T-helper 2 cell treated with Interferon-gamma antibody and Interleukin-4, amounts not matched to agents 5 μg/mL and 100 μg/mL, for 36 hours (primary cell): ENCODE measurements at regions not wholly inside any gene's neighbourhood (a gene's known extent, or its start where the extent isn't known, plus 50 kb on each side); places are given as distances from the start of the nearest gene placed in this dataset.
A peak's percentile ranks its signal among the peaks of the same experiment; 100 is the strongest.
"Not testable (repeated sequence)": the region's sequence is repeated elsewhere in the genome, so short reads cannot be mapped to it uniquely, and the experiment has no call there.

ENCODE experiments used
- DNase-seq: peaks from one replicate; pipeline ENCODE4 v3.0.0; 2021; ENCODE audit warnings: low spot score
- H3K27ac Mint-ChIP-seq: one replicate; pipeline ENCODE4 v1.8.0; 2021; ENCODE audit warnings: mild to moderate bottlenecking, mixed read lengths
- H3K27me3 Mint-ChIP-seq: one replicate; pipeline ENCODE4 v1.8.0; 2021; ENCODE audit warnings: low read depth, mixed read lengths
- H3K36me3 Mint-ChIP-seq: one replicate; pipeline ENCODE4 v1.8.0; 2021; ENCODE audit warnings: low read depth, mixed read lengths
- H3K4me1 Mint-ChIP-seq: one replicate; pipeline ENCODE4 v1.8.0; 2021; ENCODE audit warnings: low read depth, mixed read lengths
- H3K4me3 Mint-ChIP-seq: one replicate; pipeline ENCODE4 v1.8.0; 2022; ENCODE audit warnings: mild to moderate bottlenecking, moderate library complexity, mixed read lengths
- H3K9me3 Mint-ChIP-seq: one replicate; pipeline ENCODE4 v1.8.0; 2021; ENCODE audit warnings: mixed read lengths

DNA sequence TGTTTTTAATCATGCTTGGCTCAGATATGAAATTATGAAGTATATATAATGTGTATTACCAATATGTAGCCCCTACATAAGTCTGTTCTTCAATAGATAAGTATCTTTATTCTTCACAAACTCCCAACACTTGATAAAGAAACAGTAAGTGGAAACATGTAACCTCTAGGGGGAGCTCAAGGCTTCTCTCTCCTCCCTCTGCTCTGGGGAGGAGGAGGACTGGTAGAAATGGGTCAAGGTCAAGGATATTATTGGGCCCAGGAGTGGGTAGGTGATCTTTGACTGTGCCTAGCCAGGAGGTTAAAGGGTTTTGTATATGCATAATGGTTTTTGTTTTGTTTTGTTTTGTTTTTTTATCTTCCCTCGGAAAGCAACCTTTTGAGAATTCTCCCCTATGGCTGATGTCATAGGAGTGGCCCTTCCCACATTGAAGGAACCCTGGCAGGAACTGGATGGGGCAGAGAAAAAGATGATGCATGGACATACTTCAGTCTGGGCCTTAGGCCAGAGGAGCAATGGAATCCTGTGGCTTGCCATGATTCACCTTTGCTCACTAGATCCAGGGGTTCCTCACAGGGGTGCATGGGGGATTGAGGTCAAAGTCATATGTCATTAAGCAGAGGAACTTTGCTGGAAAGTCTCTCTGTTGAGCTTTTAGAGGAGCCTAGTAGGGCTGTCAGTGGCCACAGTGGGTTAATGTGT, 460.3 kb downstream of the MID1IP1 start:
- no peak overlapping the region for H3K4me3 Mint-ChIP-seq
- H3K27ac Mint-ChIP-seq = no peak overlapping the region
- H3K36me3 Mint-ChIP-seq = no peaks in the 10 kb centered on the region
- H3K27me3 Mint-ChIP-seq = no peaks in the 10 kb centered on the region
- H3K4me1 Mint-ChIP-seq = peaks cover 19% of the 10 kb centered on the region
- DNase-seq = peak; percentile 11
- H3K9me3 Mint-ChIP-seq = peaks cover 5% of the 10 kb centered on the region

DNA sequence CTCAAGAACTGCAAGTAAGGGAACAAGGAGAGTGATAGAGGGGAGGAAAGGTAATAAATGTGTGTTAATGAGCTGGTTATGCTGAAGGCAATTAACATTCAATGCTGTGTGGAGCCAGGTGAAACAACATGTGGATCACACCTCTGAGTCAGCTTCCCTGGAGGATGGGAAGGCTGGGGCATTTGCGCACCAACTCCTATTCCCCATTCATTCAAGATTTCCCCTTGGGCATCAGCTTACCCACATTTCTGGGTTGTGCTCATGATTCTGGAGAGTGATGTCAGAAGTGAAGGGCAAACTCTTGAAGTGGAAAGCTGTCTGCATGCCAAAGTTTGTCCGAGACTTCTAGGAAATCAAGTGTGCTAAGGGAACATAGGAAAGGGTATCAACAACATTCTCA, 461.4 kb downstream of the MID1IP1 start:
- Mint-ChIP-seq H3K4me1 (peaks cover 21% of the 10 kb centered on the region), H3K27ac (no peak overlapping the region), H3K4me3 (no peak overlapping the region), H3K9me3 (peaks cover 5% of the 10 kb centered on the region), H3K36me3 (no peaks in the 10 kb centered on the region), H3K27me3 (no peaks in the 10 kb centered on the region)
- DNase-seq = no peak

DNA sequence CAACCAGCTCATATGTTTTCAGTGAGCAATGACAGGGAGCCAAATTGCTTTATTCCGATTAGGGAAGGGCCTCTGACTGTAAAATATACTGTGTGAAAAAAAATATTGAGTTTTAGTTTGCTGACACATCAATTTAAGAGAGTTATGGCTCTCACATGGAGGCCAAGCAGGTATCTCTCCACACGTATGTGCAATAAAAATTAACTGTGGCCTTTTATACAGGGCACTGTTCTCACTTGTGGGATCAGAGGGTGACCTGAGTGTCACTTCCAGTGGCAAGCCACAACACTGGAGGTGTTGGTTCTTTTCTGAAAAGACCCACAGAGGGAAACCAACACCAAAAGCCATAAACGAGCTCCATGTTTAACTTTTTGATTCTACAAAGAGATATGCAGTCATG, 462.8 kb downstream of the MID1IP1 start:
- Mint-ChIP-seq H3K27ac (no peak overlapping the region), H3K9me3 (peaks cover 5% of the 10 kb centered on the region), H3K36me3 (peaks cover 3% of the 10 kb centered on the region), H3K4me1 (peaks cover 27% of the 10 kb centered on the region), H3K27me3 (no peaks in the 10 kb centered on the region), H3K4me3 (no peak overlapping the region)
- DNase-seq = no peak

DNA sequence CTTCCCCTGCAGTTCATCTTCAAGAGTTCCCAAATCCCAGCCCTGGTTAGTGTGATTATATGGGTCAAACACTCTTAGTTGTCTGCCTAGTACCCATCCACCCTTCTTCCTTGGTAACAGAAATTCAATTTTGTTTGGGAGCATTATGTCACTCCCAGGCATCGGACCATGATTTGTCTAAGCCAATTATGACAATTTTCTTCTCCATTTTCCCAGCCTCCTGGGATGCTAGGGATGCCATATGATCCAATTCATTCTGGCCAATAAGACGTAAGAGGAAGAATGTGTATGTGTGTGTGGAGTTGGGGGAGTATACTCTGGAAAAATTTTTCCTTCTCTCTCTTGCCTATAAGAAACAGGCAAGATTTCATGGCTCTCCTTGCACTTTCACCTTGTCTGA, 465.9 kb downstream of the MID1IP1 start:
- Mint-ChIP-seq H3K36me3 (peaks cover 6% of the 10 kb centered on the region), H3K27me3 (no peaks in the 10 kb centered on the region), H3K27ac (no peak overlapping the region), H3K9me3 (peaks cover 20% of the 10 kb centered on the region), H3K4me1 (peaks cover 19% of the 10 kb centered on the region), H3K4me3 (no peak overlapping the region)
- DNase-seq = no peak

DNA sequence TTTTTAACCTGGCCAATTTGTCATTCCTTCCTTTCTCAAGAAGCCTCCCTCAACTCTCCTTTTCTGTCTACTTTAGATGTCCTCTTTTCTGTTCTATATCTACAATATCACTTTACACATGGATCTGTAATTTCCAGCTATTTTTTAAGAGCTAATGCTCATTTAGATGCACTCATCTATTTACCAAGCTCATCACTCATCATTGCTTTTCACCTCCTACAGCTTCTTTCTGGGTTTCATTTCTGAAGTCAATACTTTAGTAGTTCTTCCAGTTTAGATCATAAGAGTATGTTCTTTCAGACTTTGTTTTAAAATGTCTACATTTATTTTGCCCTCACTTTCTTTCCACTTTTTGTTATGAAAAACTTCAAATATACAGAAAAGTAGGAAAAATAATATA, 466.9 kb downstream of the MID1IP1 start:
- peaks cover 6% of the 10 kb centered on the region for H3K36me3 Mint-ChIP-seq
- H3K4me1 Mint-ChIP-seq = peaks cover 13% of the 10 kb centered on the region
- no peak overlapping the region for H3K4me3 Mint-ChIP-seq
- no peaks in the 10 kb centered on the region for H3K27me3 Mint-ChIP-seq
- peaks cover 22% of the 10 kb centered on the region for H3K9me3 Mint-ChIP-seq
- H3K27ac Mint-ChIP-seq = no peak overlapping the region
- no peak for DNase-seq

DNA sequence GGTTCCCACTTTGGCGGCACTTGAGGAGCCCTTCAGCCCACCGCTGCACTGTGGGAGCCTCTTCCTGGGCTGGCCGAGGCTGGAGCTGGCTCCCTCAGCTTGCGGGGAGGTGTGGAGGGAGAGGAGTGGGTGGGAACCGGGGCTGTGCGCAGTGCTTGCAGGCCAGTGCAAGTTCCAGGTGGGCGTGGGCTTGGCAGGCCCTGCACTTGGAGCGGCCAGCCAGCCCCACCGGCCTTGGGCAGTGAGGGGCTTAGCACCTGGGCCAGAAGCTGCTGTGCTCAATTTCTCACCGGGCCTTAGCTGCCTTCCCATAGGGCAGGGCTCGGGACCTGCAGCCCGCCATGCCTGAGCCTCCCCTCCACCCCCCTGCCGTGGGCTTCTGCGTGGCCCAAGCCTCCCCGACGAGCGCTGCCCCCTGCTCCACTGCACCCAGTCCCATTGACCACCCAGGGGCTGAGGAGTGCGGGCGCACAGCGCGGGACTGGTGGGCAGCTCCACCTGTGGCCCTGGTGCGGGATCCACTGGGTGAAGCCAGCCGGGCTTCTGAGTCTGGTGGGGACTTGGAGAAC, 474.3 kb downstream of the MID1IP1 start:
- Mint-ChIP-seq H3K4me3 (no peak overlapping the region), H3K27ac (no peak overlapping the region), H3K36me3 (peaks cover 9% of the 10 kb centered on the region), H3K9me3 (peaks cover 26% of the 10 kb centered on the region), H3K27me3 (no peaks in the 10 kb centered on the region), H3K4me1 (no peaks in the 10 kb centered on the region)
- no peak for DNase-seq

DNA sequence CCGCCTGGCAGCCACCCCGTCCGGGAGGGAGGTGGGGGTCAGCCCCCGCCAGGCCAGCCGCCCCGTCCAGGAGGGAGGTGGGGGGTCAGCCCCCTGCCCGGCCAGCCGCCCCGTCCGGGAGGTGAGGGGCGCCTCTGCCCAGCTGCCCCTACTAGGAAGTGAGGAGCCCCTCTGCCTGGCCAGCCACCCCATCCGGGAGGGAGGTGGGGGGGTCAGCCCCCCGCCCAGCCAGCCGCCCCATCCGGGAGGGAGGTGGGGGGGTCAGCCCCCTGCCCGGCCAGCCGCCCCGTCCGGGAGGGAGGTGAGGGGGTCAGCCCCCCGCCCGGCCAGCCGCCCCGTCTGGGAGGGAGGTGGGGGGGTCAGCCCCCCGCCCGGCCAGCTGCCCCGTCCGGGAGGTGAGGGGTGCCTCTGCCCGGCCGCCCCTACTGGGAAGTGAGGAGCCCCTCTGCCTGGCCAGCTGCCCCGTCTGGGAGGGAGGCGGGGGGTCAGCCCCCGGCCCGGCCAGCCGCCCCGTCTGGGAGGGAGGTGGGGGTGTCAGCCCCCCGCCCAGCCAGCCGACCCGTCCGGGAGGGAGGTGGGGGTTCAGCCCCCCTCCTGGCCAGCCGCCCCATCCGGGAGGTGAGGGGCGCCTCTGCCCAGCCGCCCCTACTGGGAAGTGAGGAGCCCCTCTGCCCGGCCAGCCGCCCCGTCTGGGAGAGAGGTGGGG, 476.6 kb downstream of the MID1IP1 start:
- H3K4me1 Mint-ChIP-seq, H3K4me3 Mint-ChIP-seq, H3K27ac Mint-ChIP-seq, DNase-seq, H3K27me3 Mint-ChIP-seq: not testable (repeated sequence)
- H3K9me3 Mint-ChIP-seq = peaks cover 30% of the 10 kb centered on the region
- peaks cover 14% of the 10 kb centered on the region for H3K36me3 Mint-ChIP-seq

DNA sequence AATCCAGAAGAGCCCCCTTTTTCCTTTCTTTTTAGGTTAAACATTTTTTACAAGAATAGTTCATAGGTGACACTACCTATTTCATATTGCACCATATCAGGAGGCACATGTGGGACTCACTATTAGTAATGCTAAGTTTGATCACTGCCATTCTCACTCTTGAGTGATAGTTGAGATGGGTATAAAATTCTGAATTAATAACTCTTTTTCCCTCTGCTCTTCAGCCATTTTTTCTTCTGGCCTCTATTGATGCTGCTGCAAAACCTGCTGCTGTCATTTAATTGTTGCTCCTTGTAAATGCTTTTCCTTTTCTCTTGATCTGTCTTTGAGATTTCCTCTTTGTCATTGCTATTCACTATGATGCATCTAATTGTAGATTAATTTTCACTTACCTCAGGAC, 482.0 kb downstream of the MID1IP1 start:
- H3K27ac Mint-ChIP-seq = no peak overlapping the region
- no peaks in the 10 kb centered on the region for H3K4me1 Mint-ChIP-seq
- DNase-seq = no peak
- peaks cover 19% of the 10 kb centered on the region for H3K36me3 Mint-ChIP-seq
- no peak overlapping the region for H3K4me3 Mint-ChIP-seq
- peaks cover 39% of the 10 kb centered on the region for H3K9me3 Mint-ChIP-seq
- no peaks in the 10 kb centered on the region for H3K27me3 Mint-ChIP-seq

DNA sequence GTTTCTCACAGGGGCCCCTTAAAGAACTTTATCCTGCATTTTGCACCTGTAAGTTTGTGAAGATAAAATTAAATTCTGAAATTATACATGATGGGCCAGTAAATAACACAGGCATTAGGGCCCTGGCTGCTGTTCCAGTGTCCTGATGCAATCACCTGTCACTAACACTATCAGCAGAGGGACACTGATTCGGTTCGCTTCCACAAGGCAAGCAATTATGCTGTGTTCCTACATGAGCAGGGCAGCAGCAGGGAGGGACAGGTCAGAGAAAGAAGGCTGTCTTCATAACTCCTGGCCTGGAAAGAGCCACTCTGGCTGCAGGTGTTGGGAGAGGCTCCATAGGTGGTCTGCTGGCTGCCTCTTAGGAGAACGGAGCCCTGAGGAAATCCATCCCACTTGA, 487.3 kb downstream of the MID1IP1 start:
- peaks cover 2% of the 10 kb centered on the region for H3K4me1 Mint-ChIP-seq
- no peak overlapping the region for H3K4me3 Mint-ChIP-seq
- H3K9me3 Mint-ChIP-seq = peaks cover 19% of the 10 kb centered on the region
- no peak overlapping the region for H3K27ac Mint-ChIP-seq
- peaks cover 6% of the 10 kb centered on the region for H3K36me3 Mint-ChIP-seq
- no peaks in the 10 kb centered on the region for H3K27me3 Mint-ChIP-seq
- DNase-seq = no peak

DNA sequence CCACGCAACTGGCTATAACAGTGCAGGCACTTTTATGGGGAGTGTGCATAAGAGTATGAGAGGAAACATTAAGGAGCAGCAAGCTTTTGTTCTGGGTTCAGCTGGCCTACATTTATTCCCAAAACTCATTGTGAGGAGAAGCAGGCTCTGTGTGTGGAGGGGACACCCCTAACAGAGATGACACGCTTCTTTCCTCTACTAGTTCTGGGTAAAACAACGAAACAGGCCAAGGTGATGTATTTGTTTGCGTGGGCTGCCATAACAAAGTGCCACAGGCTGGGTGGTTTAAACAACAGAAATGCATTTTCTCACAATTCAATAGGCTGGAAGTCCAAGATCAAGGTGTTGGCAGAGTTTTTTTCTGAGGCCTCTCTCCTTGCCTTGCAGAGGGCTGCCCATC, 488.6 kb downstream of the MID1IP1 start:
- H3K4me3 Mint-ChIP-seq = no peak overlapping the region
- H3K9me3 Mint-ChIP-seq = peaks cover 14% of the 10 kb centered on the region
- H3K27me3 Mint-ChIP-seq = no peaks in the 10 kb centered on the region
- H3K27ac Mint-ChIP-seq = no peak overlapping the region
- H3K4me1 Mint-ChIP-seq = peaks cover 2% of the 10 kb centered on the region
- DNase-seq = no peak
- peaks cover 7% of the 10 kb centered on the region for H3K36me3 Mint-ChIP-seq

DNA sequence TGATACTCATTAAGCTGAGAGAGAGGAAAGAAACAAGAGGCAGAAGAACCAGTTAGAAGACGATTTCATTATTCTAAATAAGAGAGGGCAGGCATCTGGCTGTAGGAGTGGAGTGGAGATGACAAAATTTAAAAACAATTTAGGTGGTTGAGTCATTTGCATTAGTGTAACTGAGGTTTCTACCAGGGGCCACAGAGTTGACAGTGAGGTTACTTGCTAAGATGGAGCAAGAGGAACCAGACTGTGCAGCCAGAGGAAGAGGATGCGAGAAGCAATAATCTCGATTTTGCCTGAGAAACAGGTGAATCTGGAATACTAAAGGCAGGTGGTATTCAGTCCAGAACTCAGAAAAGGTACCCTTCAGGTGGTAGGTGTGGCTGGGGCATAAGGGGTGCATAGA, 491.9 kb downstream of the MID1IP1 start:
- Mint-ChIP-seq H3K4me3 (no peak overlapping the region), H3K9me3 (peaks cover 27% of the 10 kb centered on the region), H3K27me3 (no peaks in the 10 kb centered on the region), H3K27ac (no peak overlapping the region), H3K4me1 (peaks cover 4% of the 10 kb centered on the region), H3K36me3 (peaks cover 11% of the 10 kb centered on the region)
- no peak for DNase-seq

DNA sequence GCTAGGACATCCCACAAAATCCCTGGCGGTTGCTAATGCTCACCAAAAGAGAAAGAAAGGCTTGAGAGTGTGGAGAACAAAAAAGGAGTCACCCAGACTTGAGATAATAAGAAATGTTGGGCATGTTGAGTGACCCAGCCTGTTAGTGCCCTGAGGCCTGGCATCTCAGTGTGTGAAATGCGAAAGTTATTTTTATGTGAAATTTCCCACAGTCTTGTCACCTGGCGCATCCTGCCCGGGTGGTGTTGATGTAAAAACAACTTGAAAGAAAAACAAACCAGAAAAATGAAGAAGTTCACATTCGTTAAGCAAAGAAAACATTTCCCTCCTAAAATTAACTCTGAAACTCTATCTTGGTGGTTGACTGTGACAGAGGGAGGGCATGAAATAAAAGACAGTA, 495.2 kb downstream of the MID1IP1 start:
- DNase-seq = no peak
- Mint-ChIP-seq H3K36me3 (peaks cover 18% of the 10 kb centered on the region), H3K9me3 (peaks cover 37% of the 10 kb centered on the region), H3K27me3 (no peaks in the 10 kb centered on the region), H3K27ac (no peak overlapping the region), H3K4me3 (no peak overlapping the region), H3K4me1 (peaks cover 9% of the 10 kb centered on the region)

DNA sequence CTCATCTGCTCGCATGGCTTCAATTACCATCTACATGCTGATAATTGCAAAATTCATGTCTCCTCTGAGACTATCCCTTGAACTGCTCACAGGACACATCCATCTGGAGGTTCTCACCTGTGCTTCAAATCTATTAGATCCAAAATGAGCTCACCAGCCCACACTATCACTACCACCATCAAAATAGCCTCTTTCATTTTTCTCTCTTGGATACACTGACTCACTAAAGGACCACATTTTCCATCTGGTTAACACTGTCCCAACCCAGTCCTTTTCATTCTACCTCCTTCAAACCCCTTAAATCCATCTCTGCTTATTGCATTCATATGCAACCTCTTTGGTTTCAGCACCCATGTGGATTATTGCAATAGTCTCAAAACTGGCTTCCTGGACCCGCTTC, 497.6 kb downstream of the MID1IP1 start:
- Mint-ChIP-seq H3K4me3 (no peak overlapping the region), H3K4me1 (peaks cover 7% of the 10 kb centered on the region), H3K36me3 (peaks cover 20% of the 10 kb centered on the region), H3K27me3 (no peaks in the 10 kb centered on the region), H3K9me3 (peaks cover 33% of the 10 kb centered on the region), H3K27ac (no peak overlapping the region)
- DNase-seq = no peak

DNA sequence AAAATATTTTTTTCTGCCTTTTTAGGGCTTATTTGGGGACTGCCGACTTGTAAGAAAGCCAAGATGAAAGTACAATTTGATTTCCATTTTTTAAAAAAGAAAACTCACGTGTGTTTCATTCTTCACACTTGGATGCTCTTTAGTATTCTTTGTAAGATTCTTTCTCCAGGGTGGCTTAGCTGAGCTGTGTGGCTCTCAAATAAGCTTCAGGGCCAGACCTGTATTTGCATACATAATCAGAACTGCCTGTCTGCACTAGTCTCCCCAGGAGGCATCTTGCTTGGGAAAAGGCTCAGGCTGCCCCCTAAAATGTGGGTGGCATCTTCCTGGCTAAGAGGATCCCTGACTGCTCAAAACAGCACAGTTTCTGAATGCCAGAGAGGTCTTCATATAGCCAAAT, 498.4 kb downstream of the MID1IP1 start:
- DNase-seq = no peak
- Mint-ChIP-seq H3K4me1 (peaks cover 7% of the 10 kb centered on the region), H3K27ac (no peak overlapping the region), H3K4me3 (no peak overlapping the region), H3K27me3 (no peaks in the 10 kb centered on the region), H3K9me3 (peaks cover 27% of the 10 kb centered on the region), H3K36me3 (peaks cover 17% of the 10 kb centered on the region)
